ENCODE measurements at regions not wholly inside any gene's neighbourhood (a gene's known extent, or its start where the extent isn't known, plus 50 kb on each side); places are given as distances from the start of the nearest gene placed in this dataset.
"Not testable (repeated sequence)": the region's sequence is repeated elsewhere in the genome, so short reads cannot be mapped to it uniquely, and the experiment has no call there.

DNA sequence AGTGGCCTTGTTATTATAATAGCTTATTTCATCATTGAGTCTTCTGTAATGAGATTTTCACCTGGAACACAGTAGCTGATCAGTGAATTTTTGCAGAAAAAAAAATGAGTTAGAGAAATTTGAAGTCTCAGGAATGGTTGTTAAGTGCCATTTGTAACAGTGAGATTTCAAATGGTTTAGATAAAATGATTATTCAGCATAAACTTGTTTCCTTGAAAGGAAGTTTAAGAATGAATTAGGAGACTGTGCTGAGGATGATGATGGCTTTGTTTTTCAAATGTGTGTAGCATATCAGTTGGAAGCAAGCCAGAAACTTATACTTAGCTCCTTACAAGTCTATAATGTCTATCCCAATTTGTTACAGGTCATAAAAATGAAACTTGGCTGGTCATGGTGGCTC, 225.1 kb downstream of the LRRC3B start:
- no peak for ATAC-seq
- H3K27ac ChIP-seq (ENCODE audit: low read length): no peak overlapping the region

DNA sequence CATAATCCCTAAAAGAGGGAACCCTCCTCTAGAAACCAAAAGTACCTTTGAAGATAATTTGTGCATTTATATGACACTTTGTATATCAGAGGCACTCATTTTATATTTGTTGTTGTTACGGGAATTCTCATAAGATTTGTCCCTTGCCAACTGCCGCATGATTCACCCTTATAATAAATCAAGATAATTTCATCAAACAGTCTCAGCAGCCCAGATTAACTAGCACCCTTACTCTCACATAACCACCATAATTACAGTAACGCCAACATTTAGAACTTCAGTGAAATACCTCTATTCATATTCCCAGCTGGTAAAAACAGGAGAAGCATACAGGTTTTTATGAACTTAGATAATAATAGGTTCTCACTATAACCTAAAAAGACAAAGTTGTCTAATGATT, 271.9 kb downstream of the LRRC3B start:
- no peak for DNase-seq
- Histone ChIP-seq H3K4me3 (ENCODE audit: low read length) (no peak overlapping the region), H3K27me3 (ENCODE audit: control insufficient read depth, insufficient read depth) (no peaks in the 10 kb centered on the region), H3K9me3 (ENCODE audit: control insufficient read depth, low read length) (no peaks in the 10 kb centered on the region), H3K4me1 (ENCODE audit: control insufficient read depth, insufficient read depth, low read length) (no peaks in the 10 kb centered on the region), H3K27ac (ENCODE audit: low read length) (no peak overlapping the region)
- WGBS: 87% methylated on average over 3 of the region's 3 CpGs
- ATAC-seq: no peak
- intact Hi-C loops (cut with DNase I): no loop called here

More for the DNA sequence above, 225.1 kb downstream of the LRRC3B start:
- no peak overlapping the region for H3K4me3 ChIP-seq (ENCODE audit: low read length)
- H3K9me3 ChIP-seq (ENCODE audit: control insufficient read depth, low read length): no peaks in the 10 kb centered on the region
- intact Hi-C loops (cut with DNase I): no loop called here
- H3K4me1 ChIP-seq (ENCODE audit: control insufficient read depth, insufficient read depth, low read length): no peaks in the 10 kb centered on the region
- no peak for DNase-seq
- no peaks in the 10 kb centered on the region for H3K27me3 ChIP-seq (ENCODE audit: control insufficient read depth, insufficient read depth)

DNA sequence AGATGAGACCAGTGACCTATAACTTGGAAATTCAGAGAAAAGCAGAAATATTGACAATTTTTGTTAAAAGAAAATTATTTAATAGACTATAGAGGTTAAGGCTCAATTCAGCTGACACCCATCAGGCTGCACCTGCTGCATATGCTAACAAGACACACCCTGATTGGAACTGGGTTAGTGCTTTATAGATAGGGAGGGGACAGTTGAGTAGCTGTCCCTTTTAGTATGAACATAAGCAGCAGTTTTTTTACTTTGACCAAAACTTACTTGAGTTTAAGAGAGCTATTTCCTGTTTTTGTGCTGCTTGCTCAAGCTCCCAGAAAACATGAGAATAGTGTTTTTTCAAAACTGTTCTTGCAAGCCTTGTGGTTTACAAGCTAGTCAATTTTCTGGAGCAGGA, 292.6 kb downstream of the LRRC3B start:
- DNase-seq: no peak
- no peak overlapping the region for H3K4me3 ChIP-seq (ENCODE audit: low read length)
- H3K9me3 ChIP-seq (ENCODE audit: control insufficient read depth, low read length): no peaks in the 10 kb centered on the region
- no peaks in the 10 kb centered on the region for H3K27me3 ChIP-seq (ENCODE audit: control insufficient read depth, insufficient read depth)
- H3K4me1 ChIP-seq (ENCODE audit: control insufficient read depth, insufficient read depth, low read length): no peaks in the 10 kb centered on the region
- ATAC-seq: no peak
- intact Hi-C loops (cut with DNase I): no loop called here
- no peak overlapping the region for H3K27ac ChIP-seq (ENCODE audit: low read length)

DNA sequence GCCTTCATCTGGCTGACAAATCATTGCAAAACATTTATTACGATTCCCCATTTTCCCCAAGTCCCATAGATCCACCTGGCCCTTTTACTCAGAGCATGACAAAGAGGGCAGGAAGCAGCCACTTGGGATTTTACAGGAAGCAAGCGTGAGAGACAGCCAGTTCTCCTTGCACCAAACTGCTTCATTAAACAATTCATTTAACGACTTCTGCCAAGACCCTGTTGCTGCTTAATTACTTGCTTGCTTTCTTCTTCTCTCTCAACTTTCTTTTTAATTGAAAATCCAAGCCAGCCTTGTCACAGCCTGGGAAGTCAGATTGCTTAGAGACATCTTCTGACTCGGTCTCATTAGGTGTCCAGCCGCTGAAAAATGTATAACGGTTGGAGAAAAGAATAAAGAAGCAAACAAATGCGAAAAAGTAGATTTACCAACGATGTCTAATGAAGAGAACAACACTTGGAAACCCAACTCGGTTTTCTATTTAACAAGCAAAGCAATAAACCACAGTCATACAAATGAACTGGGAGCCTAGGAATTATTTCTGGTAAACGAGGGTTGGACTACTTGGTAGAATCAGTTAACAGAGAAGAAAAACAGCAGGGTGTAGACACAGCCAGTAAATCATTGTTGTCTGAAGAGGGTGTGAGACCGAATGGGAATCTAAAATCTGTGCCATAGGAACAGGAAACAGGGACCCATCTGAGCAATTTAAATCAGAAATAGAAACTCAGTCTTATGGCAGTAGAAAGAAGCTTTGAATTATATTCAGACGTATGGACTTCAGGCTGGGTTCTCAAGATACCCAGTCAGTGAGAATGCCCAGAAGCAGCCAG, 298.3 kb downstream of the LRRC3B start:
- H3K27ac ChIP-seq (ENCODE audit: low read length): no peak overlapping the region
- ATAC-seq (no peak), DNase-seq (no peak)
- H3K27me3 ChIP-seq (ENCODE audit: control insufficient read depth, insufficient read depth): no peaks in the 10 kb centered on the region
- H3K4me1 ChIP-seq (ENCODE audit: control insufficient read depth, insufficient read depth, low read length): no peaks in the 10 kb centered on the region
- no peak overlapping the region for H3K4me3 ChIP-seq (ENCODE audit: low read length)
- 55% methylated on average over 12 of the region's 12 CpGs for WGBS
- no peaks in the 10 kb centered on the region for H3K9me3 ChIP-seq (ENCODE audit: control insufficient read depth, low read length)
- intact Hi-C loops (cut with DNase I): no loop called here

DNA sequence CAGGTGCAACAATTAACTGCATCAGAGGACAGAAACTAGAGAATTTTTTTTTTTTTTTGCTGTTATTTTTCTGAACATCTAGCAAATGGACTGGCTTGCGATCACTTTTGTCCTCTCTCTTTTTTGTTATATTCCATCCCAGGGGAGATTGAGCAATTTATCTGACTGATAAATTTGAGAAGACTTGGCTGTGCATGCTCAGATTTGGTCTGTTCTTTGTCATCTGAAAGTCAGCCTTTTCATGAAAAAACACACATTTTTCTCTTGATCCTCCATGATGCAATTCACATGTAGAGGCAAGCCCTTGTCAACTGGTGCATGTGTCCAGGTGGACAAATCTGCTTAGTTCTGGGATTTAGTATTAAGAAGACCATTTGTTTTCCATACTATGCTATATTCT, 309.3 kb downstream of the LRRC3B start:
- H3K4me3 ChIP-seq (ENCODE audit: low read length): no peak overlapping the region
- no peak overlapping the region for H3K27ac ChIP-seq (ENCODE audit: low read length)
- intact Hi-C loops (cut with DNase I): no loop called here
- no peaks in the 10 kb centered on the region for H3K4me1 ChIP-seq (ENCODE audit: control insufficient read depth, insufficient read depth, low read length)
- 0% methylated on average over 1 of the region's 1 CpG for WGBS
- H3K27me3 ChIP-seq (ENCODE audit: control insufficient read depth, insufficient read depth): no peaks in the 10 kb centered on the region
- H3K9me3 ChIP-seq (ENCODE audit: control insufficient read depth, low read length): no peaks in the 10 kb centered on the region
- ATAC-seq: no peak
- no peak for DNase-seq

DNA sequence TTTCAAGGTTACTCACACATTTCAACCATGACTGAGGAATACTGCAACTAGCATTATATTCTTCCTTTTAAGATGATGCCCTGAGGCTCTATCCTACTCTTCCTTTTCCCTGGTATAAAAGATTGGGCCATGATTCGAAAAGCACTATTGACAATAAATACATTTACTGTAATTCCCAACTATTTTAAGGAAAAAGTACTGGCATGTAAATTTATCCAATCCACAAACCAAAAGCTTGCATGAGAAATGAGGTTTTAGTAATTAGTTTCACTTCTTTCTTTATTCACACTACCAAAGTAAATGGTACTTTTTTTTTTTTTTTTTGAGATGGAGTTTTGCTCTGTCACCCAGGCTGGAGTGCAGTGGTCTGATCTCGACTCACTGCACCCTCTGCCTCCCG, 310.2 kb downstream of the LRRC3B start:
- H3K9me3 ChIP-seq (ENCODE audit: control insufficient read depth, low read length): no peaks in the 10 kb centered on the region
- WGBS: 88% methylated on average over 3 of the region's 3 CpGs
- no peak overlapping the region for H3K4me3 ChIP-seq (ENCODE audit: low read length)
- intact Hi-C loops (cut with DNase I): no loop called here
- H3K27ac ChIP-seq (ENCODE audit: low read length): no peak overlapping the region
- ATAC-seq: no peak
- no peaks in the 10 kb centered on the region for H3K4me1 ChIP-seq (ENCODE audit: control insufficient read depth, insufficient read depth, low read length)
- DNase-seq: no peak
- H3K27me3 ChIP-seq (ENCODE audit: control insufficient read depth, insufficient read depth): no peaks in the 10 kb centered on the region

DNA sequence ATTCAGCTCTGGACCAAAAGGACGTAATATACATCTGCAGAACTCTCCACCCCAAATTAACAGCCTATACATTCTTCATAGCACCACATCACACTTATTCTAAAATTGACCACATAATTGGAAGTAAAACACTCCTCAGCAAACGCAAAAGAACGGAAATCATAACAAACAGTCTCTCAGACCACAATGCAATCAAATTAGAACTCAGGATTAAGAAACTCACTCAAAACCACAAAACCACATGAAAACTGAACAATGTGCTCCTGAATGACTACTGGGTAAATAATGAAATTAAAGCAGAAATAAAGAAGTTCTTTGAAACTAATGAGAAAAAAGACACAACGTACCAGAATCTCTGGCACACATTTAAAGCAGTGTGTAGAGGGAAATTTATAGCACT, 322.9 kb downstream of the LRRC3B start:
- WGBS: 90% methylated on average over 4 of the region's 4 CpGs
- DNase-seq; H3K4me1 ChIP-seq (ENCODE audit: control insufficient read depth, insufficient read depth, low read length); intact Hi-C loops (cut with DNase I); H3K4me3 ChIP-seq (ENCODE audit: low read length); H3K27ac ChIP-seq (ENCODE audit: low read length); H3K27me3 ChIP-seq (ENCODE audit: control insufficient read depth, insufficient read depth); ATAC-seq; H3K9me3 ChIP-seq (ENCODE audit: control insufficient read depth, low read length): not testable (repeated sequence)

DNA sequence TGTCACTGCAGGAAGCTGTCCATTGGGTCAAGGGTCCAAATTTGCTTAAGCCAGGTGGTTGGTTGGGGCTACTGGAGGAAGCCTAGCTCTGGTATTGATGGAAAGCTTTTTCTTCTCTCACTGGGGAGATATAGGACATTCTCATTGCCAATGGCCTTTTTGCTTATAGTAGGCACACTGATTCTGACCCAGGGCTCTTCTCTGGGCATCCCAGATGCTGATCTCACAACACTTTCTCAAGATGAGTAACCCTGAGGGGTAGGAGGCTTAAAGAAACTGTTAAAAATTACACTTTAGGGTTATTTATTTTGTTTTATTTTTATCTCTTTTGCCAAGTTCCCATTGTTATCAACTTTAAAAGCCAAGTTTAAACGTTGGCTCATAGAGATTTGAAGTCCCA, 337.8 kb downstream of the LRRC3B start:
- intact Hi-C loops (cut with DNase I): no loop called here
- ATAC-seq: no peak
- Histone ChIP-seq H3K27me3 (ENCODE audit: control insufficient read depth, insufficient read depth) (no peaks in the 10 kb centered on the region), H3K9me3 (ENCODE audit: control insufficient read depth, low read length) (no peaks in the 10 kb centered on the region), H3K27ac (ENCODE audit: low read length) (no peak overlapping the region), H3K4me1 (ENCODE audit: control insufficient read depth, insufficient read depth, low read length) (no peaks in the 10 kb centered on the region), H3K4me3 (ENCODE audit: low read length) (no peak overlapping the region)
- WGBS: 54% methylated on average over 1 of the region's 1 CpG
- no peak for DNase-seq

DNA sequence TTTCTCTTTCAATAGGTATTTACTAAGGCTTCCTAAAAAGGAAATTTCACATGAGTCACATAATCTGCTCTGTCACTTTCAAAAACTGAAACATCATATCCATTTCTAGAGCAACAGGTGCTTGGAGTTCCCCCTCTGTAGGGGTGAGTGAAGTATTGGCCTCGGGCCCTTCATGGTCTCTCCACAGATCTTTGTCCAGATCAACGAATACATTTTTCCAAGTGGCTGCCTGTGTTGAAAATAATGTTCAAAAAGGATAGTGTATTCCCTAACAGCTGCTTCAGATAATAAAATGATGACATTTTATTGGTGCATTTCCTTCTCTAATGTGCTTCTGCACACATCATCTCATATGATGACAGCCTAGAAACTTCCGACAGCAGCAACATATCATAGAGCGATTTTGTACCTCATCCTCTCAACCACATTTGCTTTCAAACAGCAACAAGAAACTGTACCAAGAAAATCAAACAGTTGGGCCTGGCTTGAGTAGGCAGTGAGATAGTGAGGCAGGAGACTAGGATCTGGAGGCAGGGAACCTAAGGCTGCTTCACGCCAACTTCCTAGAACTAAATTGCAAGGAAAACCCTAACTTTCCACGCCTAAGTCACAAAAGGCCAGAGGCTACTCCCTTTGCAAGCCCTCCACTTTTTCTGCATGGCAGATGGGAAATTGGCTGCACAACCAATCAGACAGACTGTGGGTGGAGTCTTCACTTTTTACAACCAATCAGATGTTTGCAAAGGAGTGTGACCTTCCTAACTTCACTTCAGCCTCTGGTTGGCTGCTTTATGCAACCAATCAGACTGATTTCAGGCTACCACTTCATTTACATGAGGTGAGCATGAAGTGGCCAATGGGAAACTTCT, 340.2 kb downstream of the LRRC3B start:
- Histone ChIP-seq H3K27me3 (ENCODE audit: control insufficient read depth, insufficient read depth) (no peaks in the 10 kb centered on the region), H3K27ac (ENCODE audit: low read length) (no peak overlapping the region), H3K4me3 (ENCODE audit: low read length) (no peak overlapping the region), H3K9me3 (ENCODE audit: control insufficient read depth, low read length) (no peaks in the 10 kb centered on the region), H3K4me1 (ENCODE audit: control insufficient read depth, insufficient read depth, low read length) (no peaks in the 10 kb centered on the region)
- DNase-seq (no peak), ATAC-seq (no peak)
- WGBS: 67% methylated on average over 6 of the region's 6 CpGs
- intact Hi-C loops (cut with DNase I): no loop called here

DNA sequence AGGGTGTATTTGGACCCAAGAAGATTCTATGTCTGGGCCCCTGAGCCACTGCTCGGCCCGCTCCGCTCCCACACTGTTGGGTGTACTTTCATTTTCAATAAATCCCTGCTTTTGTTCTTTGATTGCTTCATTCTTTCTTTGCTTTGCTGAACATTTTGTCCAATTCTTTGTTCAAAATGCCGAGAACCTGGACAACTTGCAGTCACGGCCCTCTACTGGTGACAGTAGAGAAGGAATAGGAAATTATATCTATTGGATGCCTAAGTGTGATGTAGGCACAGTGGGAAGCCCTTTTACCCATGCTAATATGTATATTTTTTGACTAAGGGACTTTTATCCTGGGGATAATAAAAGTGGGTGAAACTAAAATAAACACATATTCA, 340.8 kb downstream of the LRRC3B start:
- WGBS: 85% methylated on average over 5 of the region's 5 CpGs
- no peak overlapping the region for H3K4me3 ChIP-seq (ENCODE audit: low read length)
- no peak for ATAC-seq
- peak in 1 of 3 donors; percentile 16 for DNase-seq
- no peaks in the 10 kb centered on the region for H3K4me1 ChIP-seq (ENCODE audit: control insufficient read depth, insufficient read depth, low read length)
- no peaks in the 10 kb centered on the region for H3K9me3 ChIP-seq (ENCODE audit: control insufficient read depth, low read length)
- intact Hi-C loops (cut with DNase I): no loop called here
- no peaks in the 10 kb centered on the region for H3K27me3 ChIP-seq (ENCODE audit: control insufficient read depth, insufficient read depth)
- no peak overlapping the region for H3K27ac ChIP-seq (ENCODE audit: low read length)

DNA sequence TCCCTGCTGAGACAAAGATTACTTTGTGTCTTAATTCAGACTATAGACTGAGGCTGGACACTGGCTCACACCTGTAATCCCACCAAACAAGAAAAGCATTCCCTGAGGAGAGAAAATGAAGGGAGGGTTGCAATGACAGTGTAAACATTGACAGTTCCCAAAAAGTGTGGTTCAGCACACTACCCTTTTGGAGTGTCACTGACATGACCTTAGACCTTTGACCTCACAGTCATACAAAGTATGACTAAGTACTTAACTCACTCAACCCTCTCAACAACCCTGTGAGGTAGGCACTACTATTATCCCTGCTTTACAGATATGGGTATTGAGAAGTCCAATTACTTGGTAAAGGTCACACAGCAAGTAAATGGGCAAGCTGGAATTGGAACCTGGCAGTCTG, 341.7 kb downstream of the LRRC3B start:
- no peak for DNase-seq
- intact Hi-C loops (cut with DNase I): no loop called here

More for the DNA sequence above, 341.7 kb downstream of the LRRC3B start:
- Histone ChIP-seq H3K4me1 (ENCODE audit: control insufficient read depth, insufficient read depth, low read length) (no peaks in the 10 kb centered on the region), H3K27me3 (ENCODE audit: control insufficient read depth, insufficient read depth) (no peaks in the 10 kb centered on the region), H3K4me3 (ENCODE audit: low read length) (no peak overlapping the region), H3K27ac (ENCODE audit: low read length) (no peak overlapping the region), H3K9me3 (ENCODE audit: control insufficient read depth, low read length) (no peaks in the 10 kb centered on the region)
- no peak for ATAC-seq
